ENCODE measurements at regions not wholly inside any gene's neighbourhood (a gene's known extent, or its start where the extent isn't known, plus 50 kb on each side); places are given as distances from the start of the nearest gene placed in this dataset.

GRCh38 chr3:177789500-177789899, 592.2 kb upstream of the TBL1XR1 start:
- Histone ChIP-seq H3K14ac (ENCODE audit: insufficient read length) (no peak overlapping the region), H3K56ac (replicated peaks; ENCODE audit: insufficient read length, low read depth, low read length) (no peak overlapping the region), H2BK5ac (ENCODE audit: low read depth, low read length) (no peak overlapping the region), H3K4me1 (replicated peaks in 1 of 4; ENCODE audit: control insufficient read depth in 3 of 4, insufficient read depth in 4 of 4, low read length in 3 of 4) (no peaks in the 10 kb centered on the region), H3K23ac (ENCODE audit: insufficient read length) (no peak overlapping the region), H3K23me2 (ENCODE audit: low read depth, low read length) (no peaks in the 10 kb centered on the region), H2BK20ac (ENCODE audit: low read length) (no peak overlapping the region), H4K8ac (ENCODE audit: extremely low read depth, insufficient read depth, low read length) (no peak overlapping the region), H3K36me3 (ENCODE audit: control insufficient read depth in 2 of 4, insufficient read depth in 4 of 4, low read length in 3 of 4) (no peaks in the 10 kb centered on the region), H3K4me3 (ENCODE audit: extremely low read depth in 1 of 4, insufficient read depth in 2 of 4, low read depth in 3 of 4, low read length in 4 of 4) (no peak overlapping the region), H4K20me1 (replicated peaks in 1 of 2; ENCODE audit: control insufficient read depth in 1 of 2, insufficient read depth in 2 of 2, low read length in 2 of 2) (no peaks in the 10 kb centered on the region), H3K18ac (ENCODE audit: extremely low read depth, low read length) (no peak overlapping the region), H2BK15ac (ENCODE audit: low read length) (no peak overlapping the region), H2AK5ac (ENCODE audit: low read depth, low read length) (no peak overlapping the region), H4K5ac (ENCODE audit: insufficient read length, low read depth, low read length) (no peak overlapping the region), H3K9ac (replicated peaks in 1 of 4; ENCODE audit: extremely low read depth in 1 of 4, low read depth in 3 of 4, low read length in 3 of 4) (no peak overlapping the region), H3K9me3 (ENCODE audit: insufficient read depth in 2 of 2, low read depth in 1 of 2, low read length in 1 of 2) (no peaks in the 10 kb centered on the region), H3K4ac (replicated peaks; ENCODE audit: insufficient read length, low read depth, low read length) (no peak overlapping the region), H2BK120ac (replicated peaks; ENCODE audit: low read depth, low read length) (no peak overlapping the region), H2AFZ (ENCODE audit: low read length) (no peak overlapping the region), H3K27ac (ENCODE audit: low read depth, low read length) (no peak overlapping the region), H4K91ac (replicated peaks; ENCODE audit: insufficient read length, low read length) (no peak overlapping the region), H3K79me1 (ENCODE audit: low read depth, low read length) (no peaks in the 10 kb centered on the region), H3K27me3 (replicated peaks in 1 of 4; ENCODE audit: control insufficient read depth in 3 of 4, extremely low read depth in 1 of 4, insufficient read depth in 3 of 4, low read length in 3 of 4) (no peaks in the 10 kb centered on the region), H3K4me2 (ENCODE audit: insufficient read depth in 1 of 2, low read depth in 2 of 2, low read length in 2 of 2) (no peak overlapping the region), H2BK12ac (ENCODE audit: low read depth, low read length) (no peak overlapping the region), H3K79me2 (ENCODE audit: control insufficient read depth in 1 of 2, insufficient read depth in 2 of 2, low read length in 2 of 2) (no peaks in the 10 kb centered on the region)
- FAIRE-seq (no peak), DNase-seq (ENCODE audit: low read depth in 1 of 2, low spot score in 2 of 2) (no peak)
- ChIA-PET POLR2A (ENCODE audit: partially characterized antibody) (no interaction called here), CTCF (ENCODE audit: partially characterized antibody) (no interaction called here)
- 89% methylated on average over 2 of the region's 2 CpGs; no CpG with 5 or more reads in 1 of the 2 experiments for WGBS, 2 experiments (ENCODE audit: extremely low coverage in 1 of 2, insufficient coverage in 1 of 2, insufficient read length in 1 of 2, insufficient replicate concordance in 2 of 2, low coverage in 1 of 2, low lambda C conversion rate in 2 of 2, missing lambda C conversion rate in 1 of 2)
- TF ChIP-seq ATF2 (IDR thresholded peaks at IDR 0.05; ENCODE audit: low read length), result no peak
- TF ChIP-seq NRF1 (IDR thresholded peaks at IDR 0.05; ENCODE audit: low read depth, low read length), result no peak
- no peak for TF ChIP-seq RAD21 (IDR thresholded peaks at IDR 0.05 in 1 of 2, conservative IDR thresholded peaks at IDR 0.05 in 1 of 2; ENCODE audit: low read depth in 2 of 2, low read length in 2 of 2)
- TF ChIP-seq TBP (IDR thresholded peaks at IDR 0.05; ENCODE audit: low read depth, low read length), result no peak
- no peak for TF ChIP-seq HDAC6 (IDR thresholded peaks at IDR 0.05; ENCODE audit: low read depth, low read length)
- TF ChIP-seq SUZ12 (IDR thresholded peaks at IDR 0.05; ENCODE audit: low read length), result no peak
- TF ChIP-seq EGR1 (IDR thresholded peaks at IDR 0.05; ENCODE audit: borderline replicate concordance, low read depth, low read length), result no peak
- no peak for TF ChIP-seq NANOG (IDR thresholded peaks at IDR 0.05; ENCODE audit: insufficient read depth, low read depth, low read length, poor library complexity, severe bottlenecking)
- no peak for TF ChIP-seq HDAC2 (IDR thresholded peaks at IDR 0.05; ENCODE audit: borderline replicate concordance in 1 of 2, low read depth in 2 of 2, low read length in 2 of 2)
- no peak for TF ChIP-seq E2F6 (IDR thresholded peaks at IDR 0.05)
- no peak for TF ChIP-seq SIRT6 (IDR thresholded peaks at IDR 0.05; ENCODE audit: low read length)
- no peak for TF ChIP-seq SP1 (IDR thresholded peaks at IDR 0.05; ENCODE audit: low read depth, low read length)
- no peak for TF ChIP-seq BACH1 (IDR thresholded peaks at IDR 0.05; ENCODE audit: low read length)
